ENCODE measurements at regions not wholly inside any gene's neighbourhood (a gene's known extent, or its start where the extent isn't known, plus 50 kb on each side); places are given as distances from the start of the nearest gene placed in this dataset.

DNA sequence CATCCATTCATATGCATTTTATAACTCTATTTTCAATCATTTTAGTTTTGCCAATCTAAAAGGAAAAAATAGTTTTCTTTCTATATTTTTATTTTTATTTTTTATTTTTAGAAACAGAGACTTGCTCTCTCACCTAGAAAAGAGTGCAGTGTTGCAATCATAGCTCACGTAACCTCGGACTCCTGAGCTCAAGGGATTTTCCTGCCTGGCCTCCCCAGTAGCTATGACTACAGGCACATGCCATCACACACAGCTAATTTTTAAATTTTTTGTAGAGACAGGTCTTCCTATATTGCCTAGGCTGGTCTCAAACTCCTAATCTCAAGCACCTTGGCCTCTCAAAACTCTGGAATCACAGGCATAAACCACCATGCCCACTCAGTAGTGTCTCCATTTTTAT is 125.5 kb upstream of the XIRP2 start:
- TF ChIP-seq, protein P1, sequence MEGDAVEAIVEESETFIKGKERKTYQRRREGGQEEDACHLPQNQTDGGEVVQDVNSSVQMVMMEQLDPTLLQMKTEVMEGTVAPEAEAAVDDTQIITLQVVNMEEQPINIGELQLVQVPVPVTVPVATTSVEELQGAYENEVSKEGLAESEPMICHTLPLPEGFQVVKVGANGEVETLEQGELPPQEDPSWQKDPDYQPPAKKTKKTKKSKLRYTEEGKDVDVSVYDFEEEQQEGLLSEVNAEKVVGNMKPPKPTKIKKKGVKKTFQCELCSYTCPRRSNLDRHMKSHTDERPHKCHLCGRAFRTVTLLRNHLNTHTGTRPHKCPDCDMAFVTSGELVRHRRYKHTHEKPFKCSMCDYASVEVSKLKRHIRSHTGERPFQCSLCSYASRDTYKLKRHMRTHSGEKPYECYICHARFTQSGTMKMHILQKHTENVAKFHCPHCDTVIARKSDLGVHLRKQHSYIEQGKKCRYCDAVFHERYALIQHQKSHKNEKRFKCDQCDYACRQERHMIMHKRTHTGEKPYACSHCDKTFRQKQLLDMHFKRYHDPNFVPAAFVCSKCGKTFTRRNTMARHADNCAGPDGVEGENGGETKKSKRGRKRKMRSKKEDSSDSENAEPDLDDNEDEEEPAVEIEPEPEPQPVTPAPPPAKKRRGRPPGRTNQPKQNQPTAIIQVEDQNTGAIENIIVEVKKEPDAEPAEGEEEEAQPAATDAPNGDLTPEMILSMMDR (IDR thresholded peaks at IDR 0.05; ENCODE audit: low read depth, low read length): no peak
- TF ChIP-seq EZH2phosphoT487 (IDR thresholded peaks at IDR 0.05; ENCODE audit: low read depth): no peak

Measured in OCI-LY3 (cell line).